WTC11 (cell line): ENCODE measurements at regions not wholly inside any gene's neighbourhood (a gene's known extent, or its start where the extent isn't known, plus 50 kb on each side); places are given as distances from the start of the nearest gene placed in this dataset.

Experiments used
- CTCF ChIP-seq: fragments of 200-600 bp; IDR thresholded peaks from 2 replicates; pipeline ENCODE4 v1.8.0; 2022; ENCODE audit warnings: antibody characterized with exemption
- ESRRA ChIP-seq: sonication (generic); formaldehyde crosslinking; IDR thresholded peaks from 2 replicates; pipeline ENCODE4 v1.8.1; 2022; ENCODE audit warnings: mild to moderate bottlenecking, missing genetic modification reagents, borderline replicate concordance
- JUN ChIP-seq: sonication (generic); formaldehyde crosslinking; IDR thresholded peaks from 2 replicates; pipeline ENCODE4 v1.8.0; 2023; ENCODE audit warnings: mild to moderate bottlenecking, missing genetic modification reagents
- MAX ChIP-seq: sonication (generic); formaldehyde crosslinking; IDR thresholded peaks from 2 replicates; pipeline ENCODE4 v1.8.0; 2022; ENCODE audit warnings: mild to moderate bottlenecking, missing genetic modification reagents
- NR2C2 ChIP-seq: sonication (generic); formaldehyde crosslinking; IDR thresholded peaks from 2 replicates; pipeline ENCODE4 v1.8.0; 2022; ENCODE audit warnings: mild to moderate bottlenecking, missing genetic modification reagents
- SMAD3 ChIP-seq: sonication (generic); formaldehyde crosslinking; IDR thresholded peaks from 2 replicates; pipeline ENCODE4 v1.8.0; 2022; ENCODE audit warnings: missing genetic modification reagents, mild to moderate bottlenecking, borderline replicate concordance
- TCF7 ChIP-seq: sonication (generic); formaldehyde crosslinking; IDR thresholded peaks from 2 replicates; pipeline ENCODE4 v1.8.0; 2022; ENCODE audit warnings: mild to moderate bottlenecking, low read depth, missing genetic modification reagents, moderate library complexity
- USF1 ChIP-seq: sonication (generic); formaldehyde crosslinking; IDR thresholded peaks from 2 replicates; pipeline ENCODE4 v1.8.0; 2022; ENCODE audit warnings: mild to moderate bottlenecking, missing genetic modification reagents
- ZNF423 ChIP-seq: fragments of 250-450 bp; sonication (Bioruptor Pico); IDR thresholded peaks from 2 replicates; pipeline ENCODE4 v2.1.2; 2022; ENCODE audit warnings: mild to moderate bottlenecking, moderate library complexity
- TF ChIP-seq, protein P1 (sequence below): sonication (generic); formaldehyde crosslinking; conservative IDR thresholded peaks from 2 replicates; pipeline ENCODE4 v1.8.1; 2022; ENCODE audit warnings: mild to moderate bottlenecking, missing genetic modification reagents
- TF ChIP-seq, protein P2 (sequence below): sonication (generic); formaldehyde crosslinking; IDR thresholded peaks from 2 replicates; pipeline ENCODE4 v1.8.1; 2023; ENCODE audit warnings: mild to moderate bottlenecking, missing genetic modification reagents, moderate library complexity
- TF ChIP-seq, protein P3 (sequence below): sonication (generic); formaldehyde crosslinking; IDR thresholded peaks from 2 replicates; pipeline ENCODE4 v1.8.1; 2023; ENCODE audit warnings: mild to moderate bottlenecking, missing genetic modification reagents
- TF ChIP-seq, protein P4 (sequence below): sonication (generic); formaldehyde crosslinking; IDR thresholded peaks from 2 replicates; pipeline ENCODE4 v1.8.0; 2022; ENCODE audit warnings: missing genetic modification reagents
- TF ChIP-seq, protein P5 (sequence below): fragments of 250-450 bp; sonication (Bioruptor Pico); IDR thresholded peaks from 2 replicates; pipeline ENCODE4 v1.9.0; 2021; ENCODE audit warnings: moderate library complexity, mild to moderate bottlenecking, inconsistent platforms, borderline replicate concordance

DNA sequence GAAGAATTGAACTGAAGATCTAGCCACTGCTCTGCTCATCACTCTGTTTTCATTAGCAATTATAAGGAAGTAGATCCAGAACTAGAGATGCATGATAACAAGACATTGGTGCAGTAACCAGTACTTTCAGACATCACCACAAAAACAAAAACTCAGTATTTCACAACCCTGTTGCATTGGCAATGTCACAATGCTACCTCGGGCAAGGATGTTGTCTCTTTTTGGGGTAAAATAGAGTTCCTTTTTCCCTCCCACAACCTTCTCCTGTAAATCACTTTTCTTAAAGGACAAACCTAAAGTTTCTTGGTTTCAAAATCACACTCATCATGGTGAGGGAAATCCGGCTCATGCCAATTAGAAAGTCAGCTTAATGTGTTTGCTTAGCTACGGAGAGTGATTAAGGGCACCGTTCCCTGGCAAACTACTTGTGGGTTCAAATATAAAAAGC is 420.1 kb upstream of the MEF2C start:
- TF ChIP-seq, protein P1, sequence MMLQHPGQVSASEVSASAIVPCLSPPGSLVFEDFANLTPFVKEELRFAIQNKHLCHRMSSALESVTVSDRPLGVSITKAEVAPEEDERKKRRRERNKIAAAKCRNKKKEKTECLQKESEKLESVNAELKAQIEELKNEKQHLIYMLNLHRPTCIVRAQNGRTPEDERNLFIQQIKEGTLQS = no peak
- TF ChIP-seq CTCF (no peak), ZNF423 (CRISPR knock-in tag) (no peak), USF1 (CRISPR knock-in tag) (no peak), TCF7 (CRISPR knock-in tag) (no peak), SMAD3 (CRISPR knock-in tag) (no peak), NR2C2 (CRISPR knock-in tag) (no peak), ESRRA (CRISPR knock-in tag) (no peak), JUN (no peak), MAX (CRISPR knock-in tag) (no peak)
- TF ChIP-seq, protein P2, sequence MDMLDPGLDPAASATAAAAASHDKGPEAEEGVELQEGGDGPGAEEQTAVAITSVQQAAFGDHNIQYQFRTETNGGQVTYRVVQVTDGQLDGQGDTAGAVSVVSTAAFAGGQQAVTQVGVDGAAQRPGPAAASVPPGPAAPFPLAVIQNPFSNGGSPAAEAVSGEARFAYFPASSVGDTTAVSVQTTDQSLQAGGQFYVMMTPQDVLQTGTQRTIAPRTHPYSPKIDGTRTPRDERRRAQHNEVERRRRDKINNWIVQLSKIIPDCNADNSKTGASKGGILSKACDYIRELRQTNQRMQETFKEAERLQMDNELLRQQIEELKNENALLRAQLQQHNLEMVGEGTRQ (CRISPR knock-in tag) = no peak
- TF ChIP-seq, protein P3, sequence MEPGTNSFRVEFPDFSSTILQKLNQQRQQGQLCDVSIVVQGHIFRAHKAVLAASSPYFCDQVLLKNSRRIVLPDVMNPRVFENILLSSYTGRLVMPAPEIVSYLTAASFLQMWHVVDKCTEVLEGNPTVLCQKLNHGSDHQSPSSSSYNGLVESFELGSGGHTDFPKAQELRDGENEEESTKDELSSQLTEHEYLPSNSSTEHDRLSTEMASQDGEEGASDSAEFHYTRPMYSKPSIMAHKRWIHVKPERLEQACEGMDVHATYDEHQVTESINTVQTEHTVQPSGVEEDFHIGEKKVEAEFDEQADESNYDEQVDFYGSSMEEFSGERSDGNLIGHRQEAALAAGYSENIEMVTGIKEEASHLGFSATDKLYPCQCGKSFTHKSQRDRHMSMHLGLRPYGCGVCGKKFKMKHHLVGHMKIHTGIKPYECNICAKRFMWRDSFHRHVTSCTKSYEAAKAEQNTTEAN (CRISPR knock-in tag) = no peak
- TF ChIP-seq, protein P4, sequence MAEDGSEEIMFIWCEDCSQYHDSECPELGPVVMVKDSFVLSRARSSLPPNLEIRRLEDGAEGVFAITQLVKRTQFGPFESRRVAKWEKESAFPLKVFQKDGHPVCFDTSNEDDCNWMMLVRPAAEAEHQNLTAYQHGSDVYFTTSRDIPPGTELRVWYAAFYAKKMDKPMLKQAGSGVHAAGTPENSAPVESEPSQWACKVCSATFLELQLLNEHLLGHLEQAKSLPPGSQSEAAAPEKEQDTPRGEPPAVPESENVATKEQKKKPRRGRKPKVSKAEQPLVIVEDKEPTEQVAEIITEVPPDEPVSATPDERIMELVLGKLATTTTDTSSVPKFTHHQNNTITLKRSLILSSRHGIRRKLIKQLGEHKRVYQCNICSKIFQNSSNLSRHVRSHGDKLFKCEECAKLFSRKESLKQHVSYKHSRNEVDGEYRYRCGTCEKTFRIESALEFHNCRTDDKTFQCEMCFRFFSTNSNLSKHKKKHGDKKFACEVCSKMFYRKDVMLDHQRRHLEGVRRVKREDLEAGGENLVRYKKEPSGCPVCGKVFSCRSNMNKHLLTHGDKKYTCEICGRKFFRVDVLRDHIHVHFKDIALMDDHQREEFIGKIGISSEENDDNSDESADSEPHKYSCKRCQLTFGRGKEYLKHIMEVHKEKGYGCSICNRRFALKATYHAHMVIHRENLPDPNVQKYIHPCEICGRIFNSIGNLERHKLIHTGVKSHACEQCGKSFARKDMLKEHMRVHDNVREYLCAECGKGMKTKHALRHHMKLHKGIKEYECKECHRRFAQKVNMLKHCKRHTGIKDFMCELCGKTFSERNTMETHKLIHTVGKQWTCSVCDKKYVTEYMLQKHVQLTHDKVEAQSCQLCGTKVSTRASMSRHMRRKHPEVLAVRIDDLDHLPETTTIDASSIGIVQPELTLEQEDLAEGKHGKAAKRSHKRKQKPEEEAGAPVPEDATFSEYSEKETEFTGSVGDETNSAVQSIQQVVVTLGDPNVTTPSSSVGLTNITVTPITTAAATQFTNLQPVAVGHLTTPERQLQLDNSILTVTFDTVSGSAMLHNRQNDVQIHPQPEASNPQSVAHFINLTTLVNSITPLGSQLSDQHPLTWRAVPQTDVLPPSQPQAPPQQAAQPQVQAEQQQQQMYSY (CRISPR knock-in tag) = no peak
- TF ChIP-seq, protein P5, sequence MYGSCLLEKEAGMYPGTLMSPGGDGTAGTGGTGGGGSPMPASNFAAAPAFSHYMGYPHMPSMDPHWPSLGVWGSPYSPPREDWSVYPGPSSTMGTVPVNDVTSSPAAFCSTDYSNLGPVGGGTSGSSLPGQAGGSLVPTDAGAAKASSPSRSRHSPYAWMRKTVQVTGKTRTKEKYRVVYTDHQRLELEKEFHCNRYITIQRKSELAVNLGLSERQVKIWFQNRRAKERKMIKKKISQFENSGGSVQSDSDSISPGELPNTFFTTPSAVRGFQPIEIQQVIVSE (CRISPR knock-in tag) = no peak
